ENCODE measurements at regions not wholly inside any gene's neighbourhood (a gene's known extent, or its start where the extent isn't known, plus 50 kb on each side); places are given as distances from the start of the nearest gene placed in this dataset.
"Not testable (repeated sequence)": the region's sequence is repeated elsewhere in the genome, so short reads cannot be mapped to it uniquely, and the experiment has no call there.

GRCh38 chr2:83261591-83262136 lies 1197.4 kb downstream of the SUCLG1 start:
- FAIRE-seq (no peak), DNase-seq (ENCODE audit: extremely low spot score, insufficient read length, low read depth) (no peak)

DNA sequence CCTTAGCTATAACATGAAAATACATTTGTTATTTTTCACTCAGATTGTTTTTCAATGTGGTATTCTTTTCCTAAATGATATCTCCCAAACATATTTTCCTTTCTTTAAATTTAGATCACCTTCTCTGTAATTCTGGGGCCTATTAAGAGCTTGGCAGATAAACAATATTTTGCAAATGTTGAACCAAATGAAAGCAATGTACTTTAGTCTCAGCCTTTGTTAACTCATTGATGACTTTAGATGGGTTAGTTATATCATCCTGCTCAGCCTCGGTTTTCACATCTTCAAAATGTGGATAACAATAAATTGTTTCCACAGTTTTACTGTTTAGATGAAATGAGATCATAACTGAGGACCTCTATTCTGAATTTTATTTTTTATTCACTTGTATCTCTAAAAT lies 1205.2 kb downstream of the SUCLG1 start:
- FAIRE-seq (no peak), DNase-seq (ENCODE audit: extremely low spot score, insufficient read length, low read depth) (no peak)

DNA sequence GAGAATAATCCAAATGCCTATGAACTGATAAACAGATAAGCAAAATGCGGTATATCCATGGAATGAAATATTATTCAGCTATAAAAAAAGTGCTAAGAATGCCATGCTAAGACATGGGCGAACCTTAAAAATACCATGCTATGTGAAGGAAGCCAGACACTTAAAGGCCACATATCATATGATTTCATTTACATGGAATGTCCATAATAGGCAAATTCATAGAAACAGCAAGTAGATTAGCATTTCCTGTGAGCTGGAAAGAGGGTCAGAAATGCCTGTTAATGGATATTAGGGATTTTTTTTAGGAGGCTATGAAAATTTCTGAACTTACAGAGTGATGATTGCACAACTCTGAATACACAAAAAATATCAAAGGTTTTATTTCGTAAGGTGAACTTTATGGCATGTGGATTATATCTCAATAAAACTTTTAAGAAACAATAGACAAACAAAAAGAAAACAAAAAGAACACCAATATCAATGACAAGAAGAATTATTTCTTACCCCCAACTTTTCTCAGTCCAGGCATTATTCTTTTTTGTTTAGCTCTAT lies 1207.7 kb downstream of the SUCLG1 start:
- no peak for DNase-seq (ENCODE audit: extremely low spot score, insufficient read length, low read depth)
- no peak for FAIRE-seq

DNA sequence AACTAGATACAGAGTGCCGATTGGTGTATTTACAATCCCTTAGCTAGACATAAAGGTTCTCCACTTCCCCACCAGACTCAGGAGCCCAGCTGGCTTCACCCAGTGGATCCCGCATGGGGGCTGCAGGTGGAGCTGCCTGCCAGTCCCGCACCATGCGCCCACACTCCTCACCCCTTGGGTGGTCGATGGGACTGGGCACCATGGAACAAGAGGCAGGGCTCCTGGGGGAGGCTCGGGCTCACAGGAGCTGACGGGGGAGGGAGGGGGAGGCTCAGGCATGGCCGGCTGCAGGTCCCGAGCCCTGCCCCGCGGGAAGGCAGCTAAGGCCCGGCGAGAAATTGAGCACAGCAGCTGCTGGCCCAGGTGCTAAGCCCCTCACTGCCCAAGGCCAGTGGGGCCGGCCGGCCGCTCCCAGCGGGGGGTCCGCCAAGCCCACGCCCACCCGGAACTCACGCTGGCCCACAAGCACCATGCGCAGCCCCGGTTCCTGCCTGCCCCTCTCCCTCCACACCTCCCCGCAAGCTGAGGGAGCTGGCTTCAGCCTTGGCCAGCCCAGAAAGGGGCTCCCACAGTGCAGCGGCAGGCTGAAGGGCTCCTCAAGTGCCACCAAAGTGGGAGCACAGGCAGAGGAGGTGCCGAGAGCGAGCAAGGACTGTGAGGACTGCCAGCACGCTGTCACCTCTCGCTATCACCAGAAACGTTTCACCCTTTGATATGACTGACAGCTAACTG lies 1213.1 kb downstream of the SUCLG1 start:
- FAIRE-seq; DNase-seq (ENCODE audit: extremely low spot score, insufficient read length, low read depth): not testable (repeated sequence)

GRCh38 chr2:83240611-83241010 lies 1218.5 kb downstream of the SUCLG1 start:
- FAIRE-seq (no peak), DNase-seq (ENCODE audit: extremely low spot score, insufficient read length, low read depth) (no peak)

- DNase-seq (ENCODE audit: extremely low spot score, insufficient read length, low read depth) (no peak), FAIRE-seq (no peak)
Observed at GRCh38 chr2:83238111-83238510, 1221.0 kb downstream of the SUCLG1 start.

DNA sequence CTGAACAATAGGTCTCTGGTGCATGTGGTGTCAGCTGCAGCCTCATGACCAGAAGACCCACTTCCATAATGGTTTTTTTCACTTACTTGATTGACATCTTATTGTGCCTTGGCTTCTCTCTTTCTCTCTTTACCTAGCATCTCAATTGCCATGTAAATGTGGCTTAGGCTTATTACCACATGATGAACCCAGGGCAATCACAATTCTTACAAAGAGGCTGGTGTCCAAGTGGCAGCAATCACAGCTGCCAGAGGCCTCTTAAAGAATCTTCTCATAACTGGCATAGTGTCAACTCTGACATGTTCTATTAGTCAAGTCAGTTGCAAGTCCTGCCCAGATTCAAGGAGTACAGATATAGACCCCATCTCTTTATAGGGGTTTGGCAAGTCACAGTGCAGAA lies 1224.8 kb downstream of the SUCLG1 start:
- no peak for FAIRE-seq
- no peak for DNase-seq (ENCODE audit: extremely low spot score, insufficient read length, low read depth)

- FAIRE-seq (no peak), DNase-seq (ENCODE audit: extremely low spot score, insufficient read length, low read depth) (no peak)
Observed at GRCh38 chr2:83233781-83234180, 1225.3 kb downstream of the SUCLG1 start.

- no peak for FAIRE-seq
- DNase-seq (ENCODE audit: extremely low spot score, insufficient read length, low read depth) = no peak
Observed at GRCh38 chr2:83233326-83233725, 1225.8 kb downstream of the SUCLG1 start.

- FAIRE-seq (no peak), DNase-seq (ENCODE audit: extremely low spot score, insufficient read length, low read depth) (no peak)
Observed at GRCh38 chr2:83229443-83229842, 1229.6 kb downstream of the SUCLG1 start.

DNA sequence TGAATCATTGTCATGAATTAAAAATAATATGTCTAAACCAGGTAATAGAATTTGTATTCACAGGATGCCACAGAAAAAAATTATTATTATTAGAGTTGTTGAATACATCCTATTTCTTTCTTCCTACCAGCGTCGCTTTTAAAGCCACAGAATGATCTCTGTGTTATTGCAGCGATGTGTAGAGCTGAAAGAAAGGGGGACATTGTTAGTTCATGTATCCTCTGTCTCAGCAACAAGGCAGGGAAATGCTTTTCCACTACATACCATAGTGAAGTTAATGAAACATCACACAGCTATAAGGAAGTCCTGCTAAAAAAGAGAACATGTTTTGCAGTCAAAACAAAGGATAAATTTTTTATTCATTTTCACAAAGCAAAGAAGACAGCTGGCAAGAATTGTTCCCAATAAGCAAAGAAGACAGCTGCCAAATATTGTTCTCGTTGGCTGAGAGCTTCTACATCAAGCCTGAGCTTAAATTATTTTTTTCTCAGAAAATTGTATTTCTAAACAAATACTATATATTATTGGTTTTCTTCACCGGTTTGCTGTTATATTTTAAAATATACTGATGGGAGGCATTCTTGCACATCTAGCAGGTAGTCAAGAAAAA lies 1234.4 kb downstream of the SUCLG1 start:
- DNase-seq (ENCODE audit: extremely low spot score, insufficient read length, low read depth) (no peak), FAIRE-seq (no peak)

DNA sequence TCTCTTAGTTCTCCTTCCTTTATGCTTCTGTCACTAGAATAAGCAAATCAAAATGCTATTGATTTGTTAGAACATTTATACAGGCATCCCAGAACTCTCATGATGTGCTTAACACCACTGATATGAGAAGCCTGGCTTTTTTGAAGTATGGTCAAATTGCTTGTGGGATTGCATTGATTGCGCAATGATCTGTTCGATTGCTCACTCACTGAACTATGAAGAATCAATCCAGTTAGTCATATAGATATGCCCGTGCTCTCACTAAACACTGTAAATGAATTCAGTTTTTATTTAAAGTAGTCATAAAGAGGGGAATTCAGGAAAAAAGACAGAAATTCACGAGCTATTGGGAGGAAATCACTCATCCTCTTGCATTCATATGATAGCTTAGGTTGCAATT lies 1237.8 kb downstream of the SUCLG1 start:
- DNase-seq (ENCODE audit: extremely low spot score, insufficient read length, low read depth) = no peak
- FAIRE-seq = no peak

- FAIRE-seq = no peak
- DNase-seq (ENCODE audit: extremely low spot score, insufficient read length, low read depth) = no peak
Observed at GRCh38 chr2:83217854-83218253, 1241.2 kb downstream of the SUCLG1 start.

- no peak for DNase-seq (ENCODE audit: extremely low spot score, insufficient read length, low read depth)
- FAIRE-seq = no peak
Observed at GRCh38 chr2:83196225-83196624, 1262.9 kb downstream of the SUCLG1 start.

DNA sequence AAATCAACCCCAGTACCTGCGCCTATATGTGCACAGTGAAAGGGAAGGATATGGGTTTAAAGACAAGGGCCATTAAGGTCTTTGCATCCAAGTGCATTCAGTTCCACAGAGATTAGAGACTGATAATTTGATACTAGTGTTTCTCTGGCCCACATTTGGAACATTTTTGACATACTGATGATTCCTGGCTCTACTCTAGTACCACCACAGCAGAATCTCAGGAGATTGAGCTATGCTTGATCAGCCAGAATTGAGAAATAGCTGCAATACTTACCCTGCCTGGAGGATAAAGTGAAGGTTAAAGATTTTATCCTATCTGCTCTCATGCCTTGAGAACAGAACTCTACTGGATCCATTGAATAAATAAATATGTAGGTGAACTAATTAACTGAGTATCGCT lies 1267.8 kb downstream of the SUCLG1 start:
- DNase-seq (ENCODE audit: extremely low spot score, insufficient read length, low read depth) (no peak), FAIRE-seq (no peak)

GRCh38 chr2:83186105-83186760 lies 1272.8 kb downstream of the SUCLG1 start:
- FAIRE-seq = no peak

DNA sequence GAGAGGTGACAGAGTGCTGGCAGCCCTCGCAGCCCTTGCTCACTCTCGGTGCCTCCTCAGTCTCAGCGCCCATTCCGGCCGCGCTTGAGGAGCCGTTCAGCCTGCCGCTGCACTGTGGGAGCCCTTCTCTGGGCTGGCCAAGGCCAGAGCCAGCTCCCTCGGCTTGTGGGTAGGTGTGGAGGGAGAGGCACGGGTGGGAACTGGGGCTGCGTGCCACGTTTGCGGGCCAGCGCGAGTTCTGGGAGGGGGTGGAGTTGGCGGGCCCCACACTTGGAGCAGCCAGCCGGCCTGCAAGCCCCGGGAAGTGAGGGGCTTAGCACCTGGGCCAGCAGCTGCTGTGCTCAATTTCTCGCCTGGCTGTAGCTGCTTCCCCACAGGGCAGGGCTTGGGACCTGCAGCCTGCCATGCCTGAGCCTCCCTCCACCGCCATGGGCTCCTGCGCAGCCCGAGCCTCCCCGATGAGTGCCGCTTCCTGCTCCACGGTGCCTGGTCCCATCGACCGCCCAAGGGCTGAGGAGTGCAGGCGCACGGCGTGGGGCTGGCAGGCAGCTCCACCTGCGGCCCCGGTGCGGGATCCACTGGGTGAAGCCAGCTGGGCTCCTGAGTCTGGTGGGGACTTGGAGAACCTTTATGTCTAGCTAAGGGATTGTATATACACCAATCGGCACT lies 1278.1 kb downstream of the SUCLG1 start:
- not testable (repeated sequence) for FAIRE-seq; DNase-seq (ENCODE audit: extremely low spot score, insufficient read length, low read depth)

More at GRCh38 chr2:83186105-83186760, 1272.8 kb downstream of the SUCLG1 start:
- DNase-seq (ENCODE audit: extremely low spot score, insufficient read length, low read depth) = no peak

DNA sequence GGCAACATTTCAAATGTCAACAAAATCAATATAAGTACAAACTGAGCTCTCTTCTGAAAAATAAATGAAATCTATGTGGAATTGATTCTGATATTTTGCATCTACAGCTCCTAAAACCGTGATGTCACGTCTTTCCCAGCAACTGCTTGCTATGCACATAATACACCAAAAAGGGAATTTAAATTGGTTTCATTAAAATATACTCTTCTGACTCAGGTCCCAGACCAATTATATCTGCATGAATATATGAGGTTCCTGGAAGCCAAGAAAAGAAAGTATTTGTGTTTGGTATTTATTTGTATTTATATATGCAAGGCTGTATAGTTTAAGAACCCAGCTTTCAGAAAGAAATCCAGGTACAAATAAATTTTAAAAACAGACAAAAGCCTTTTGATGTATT lies 1282.5 kb downstream of the SUCLG1 start:
- FAIRE-seq = no peak
- no peak for DNase-seq (ENCODE audit: extremely low spot score, insufficient read length, low read depth)

DNA sequence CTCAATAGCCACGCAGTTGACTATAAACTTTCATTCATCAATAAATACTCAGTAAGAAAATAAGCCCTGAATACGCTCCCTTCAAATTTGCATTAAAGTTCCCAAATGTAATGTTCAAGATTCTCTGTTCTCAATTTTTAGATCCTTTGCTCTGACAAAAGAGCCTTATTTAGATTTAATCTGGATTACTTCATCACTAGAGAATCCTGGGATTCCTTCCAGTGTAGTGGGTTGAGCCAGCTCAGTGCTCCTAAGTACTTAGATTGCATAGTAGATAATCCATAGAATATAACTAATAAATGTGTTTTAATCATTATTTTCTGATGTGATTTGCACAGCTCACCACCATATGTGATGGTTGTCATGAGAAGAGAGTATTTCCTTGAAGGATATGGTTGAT lies 1286.2 kb downstream of the SUCLG1 start:
- DNase-seq (ENCODE audit: extremely low spot score, insufficient read length, low read depth) (no peak), FAIRE-seq (no peak)

- FAIRE-seq (no peak), DNase-seq (ENCODE audit: extremely low spot score, insufficient read length, low read depth) (no peak)
Observed at GRCh38 chr2:83168377-83168776, 1290.7 kb downstream of the SUCLG1 start.

All from GM18507 (cell line).